NCI-H2171 treated with DMSO at 0.1 percent for 48 hours (cell line): ENCODE measurements at regions not wholly inside any gene's neighbourhood (a gene's known extent, or its start where the extent isn't known, plus 50 kb on each side); places are given as distances from the start of the nearest gene placed in this dataset.
A peak's percentile ranks its signal among the peaks of the same experiment; 100 is the strongest.
"Not testable (repeated sequence)": the region's sequence is repeated elsewhere in the genome, so short reads cannot be mapped to it uniquely, and the experiment has no call there.

Source experiments
- DNase-seq: peaks from one replicate; lab custom pipeline; 2025; lab: John Stamatoyannopoulos, UW

GRCh38 chr13:30065181-30065580 lies 214.8 kb upstream of the UBL3 start:
- no peak for DNase-seq

GRCh38 chr13:30063892-30064291 lies 213.5 kb upstream of the UBL3 start:
- peak; percentile 29 for DNase-seq

- no peak for DNase-seq
Observed at GRCh38 chr13:30061217-30061616, 210.8 kb upstream of the UBL3 start.

- no peak for DNase-seq
Observed at GRCh38 chr13:30058429-30058828, 208.0 kb upstream of the UBL3 start.

GRCh38 chr13:30054546-30054945 lies 204.1 kb upstream of the UBL3 start:
- not testable (repeated sequence) for DNase-seq

GRCh38 chr13:30053939-30054338 lies 203.5 kb upstream of the UBL3 start:
- no peak for DNase-seq

- DNase-seq, result no peak
Observed at GRCh38 chr13:30052120-30052519, 201.7 kb upstream of the UBL3 start.

GRCh38 chr13:30051531-30052060 lies 201.2 kb upstream of the UBL3 start:
- DNase-seq, result no peak

- DNase-seq, result no peak
Observed at GRCh38 chr13:30049692-30050091, 199.3 kb upstream of the UBL3 start.

- DNase-seq, result no peak
Observed at GRCh38 chr13:30047154-30047874, 196.9 kb upstream of the UBL3 start.

GRCh38 chr13:30045916-30046704 lies 195.7 kb upstream of the UBL3 start:
- DNase-seq, result no peak

GRCh38 chr13:30044932-30045331 lies 194.5 kb upstream of the UBL3 start:
- no peak for DNase-seq

- DNase-seq, result no peak
Observed at GRCh38 chr13:30043631-30043925, 193.2 kb upstream of the UBL3 start.

- no peak for DNase-seq
Observed at GRCh38 chr13:30042891-30043630, 192.6 kb upstream of the UBL3 start.

- DNase-seq, result no peak
Observed at GRCh38 chr13:30042272-30042671, 191.9 kb upstream of the UBL3 start.

- no peak for DNase-seq
Observed at GRCh38 chr13:30039511-30039911, 189.1 kb upstream of the UBL3 start.

GRCh38 chr13:30038884-30039283 lies 188.5 kb upstream of the UBL3 start:
- no peak for DNase-seq

- DNase-seq, result no peak
Observed at GRCh38 chr13:30037766-30038165, 187.3 kb upstream of the UBL3 start.

GRCh38 chr13:30037306-30037705 lies 186.9 kb upstream of the UBL3 start:
- DNase-seq, result no peak

GRCh38 chr13:30034458-30034795 lies 184.0 kb upstream of the UBL3 start:
- no peak for DNase-seq

- DNase-seq, result no peak
Observed at GRCh38 chr13:30033681-30034457, 183.5 kb upstream of the UBL3 start.

- DNase-seq, result no peak
Observed at GRCh38 chr13:30032263-30032662, 181.8 kb upstream of the UBL3 start.
